ENCODE measurements at regions not wholly inside any gene's neighbourhood (a gene's known extent, or its start where the extent isn't known, plus 50 kb on each side); places are given as distances from the start of the nearest gene placed in this dataset.

DNA sequence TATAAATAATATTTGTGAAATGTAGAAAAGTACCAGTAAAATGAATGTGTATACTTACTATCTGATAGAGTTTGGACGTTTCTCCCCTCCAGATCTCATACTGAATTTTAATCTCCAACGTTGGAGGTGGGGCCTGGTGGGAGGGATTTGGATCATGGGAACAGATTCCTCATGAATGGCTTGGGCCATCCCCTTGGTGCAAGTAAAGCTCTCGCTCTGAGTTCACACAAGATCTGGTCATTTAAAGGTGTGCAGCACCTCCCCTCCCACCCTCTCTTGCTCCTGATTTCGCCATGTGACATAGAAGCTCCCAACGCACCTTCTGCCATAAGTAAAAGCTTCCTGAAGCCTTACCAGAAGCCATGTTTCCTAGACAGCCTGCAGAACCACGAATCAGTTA lies 219.0 kb downstream of the HACE1 start:
- intact Hi-C loops (cut with DNase I; ENCODE audit: low total_unique reads), result no loop called here
- TF ChIP-seq, protein P1, sequence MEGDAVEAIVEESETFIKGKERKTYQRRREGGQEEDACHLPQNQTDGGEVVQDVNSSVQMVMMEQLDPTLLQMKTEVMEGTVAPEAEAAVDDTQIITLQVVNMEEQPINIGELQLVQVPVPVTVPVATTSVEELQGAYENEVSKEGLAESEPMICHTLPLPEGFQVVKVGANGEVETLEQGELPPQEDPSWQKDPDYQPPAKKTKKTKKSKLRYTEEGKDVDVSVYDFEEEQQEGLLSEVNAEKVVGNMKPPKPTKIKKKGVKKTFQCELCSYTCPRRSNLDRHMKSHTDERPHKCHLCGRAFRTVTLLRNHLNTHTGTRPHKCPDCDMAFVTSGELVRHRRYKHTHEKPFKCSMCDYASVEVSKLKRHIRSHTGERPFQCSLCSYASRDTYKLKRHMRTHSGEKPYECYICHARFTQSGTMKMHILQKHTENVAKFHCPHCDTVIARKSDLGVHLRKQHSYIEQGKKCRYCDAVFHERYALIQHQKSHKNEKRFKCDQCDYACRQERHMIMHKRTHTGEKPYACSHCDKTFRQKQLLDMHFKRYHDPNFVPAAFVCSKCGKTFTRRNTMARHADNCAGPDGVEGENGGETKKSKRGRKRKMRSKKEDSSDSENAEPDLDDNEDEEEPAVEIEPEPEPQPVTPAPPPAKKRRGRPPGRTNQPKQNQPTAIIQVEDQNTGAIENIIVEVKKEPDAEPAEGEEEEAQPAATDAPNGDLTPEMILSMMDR (IDR thresholded peaks at IDR 0.05), result no peak
- TF ChIP-seq POLR2A (IDR thresholded peaks at IDR 0.05) (no peak), POLR2AphosphoS5 (IDR thresholded peaks at IDR 0.05) (no peak), EP300 (IDR thresholded peaks at IDR 0.05) (no peak)
- Histone ChIP-seq H3K27ac (no peak overlapping the region), H3K27me3 (no peaks in the 10 kb centered on the region), H3K4me3 (no peak overlapping the region), H3K9me3 (no peaks in the 10 kb centered on the region), H3K36me3 (no peaks in the 10 kb centered on the region), H3K4me1 (no peaks in the 10 kb centered on the region)
- DNase-seq, result no peak
- WGBS, 5 donors, result 66 to 81% (median 72%) methylated on average over 6 of the region's 6 CpGs

DNA sequence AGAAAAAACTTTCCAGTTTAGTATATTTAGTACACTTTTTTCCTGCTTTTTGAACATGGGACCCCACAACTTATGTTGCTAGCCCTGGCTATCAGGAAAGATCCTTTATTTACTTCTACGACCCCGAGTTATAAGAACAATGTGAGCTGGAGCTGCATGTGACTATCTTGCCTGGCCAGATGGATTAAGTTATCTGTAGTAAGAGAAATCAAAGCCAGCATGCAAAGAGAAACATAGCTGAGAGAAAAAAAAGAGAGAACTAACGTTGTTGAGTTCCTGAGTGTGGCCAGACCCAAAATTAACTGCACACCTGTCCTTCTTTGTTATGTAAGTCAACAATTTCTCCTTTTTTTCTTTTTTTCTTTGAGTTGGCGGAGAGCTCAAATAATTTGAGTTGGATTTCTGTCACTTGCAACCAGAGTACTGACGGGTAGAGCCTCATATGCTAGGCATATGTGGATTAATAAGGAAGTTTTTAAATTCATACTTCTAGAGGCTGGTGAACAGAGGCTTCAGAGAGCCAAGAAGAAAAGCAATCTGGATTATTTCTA lies 219.5 kb downstream of the HACE1 start:
- no peaks in the 10 kb centered on the region for H3K27me3 ChIP-seq

DNA sequence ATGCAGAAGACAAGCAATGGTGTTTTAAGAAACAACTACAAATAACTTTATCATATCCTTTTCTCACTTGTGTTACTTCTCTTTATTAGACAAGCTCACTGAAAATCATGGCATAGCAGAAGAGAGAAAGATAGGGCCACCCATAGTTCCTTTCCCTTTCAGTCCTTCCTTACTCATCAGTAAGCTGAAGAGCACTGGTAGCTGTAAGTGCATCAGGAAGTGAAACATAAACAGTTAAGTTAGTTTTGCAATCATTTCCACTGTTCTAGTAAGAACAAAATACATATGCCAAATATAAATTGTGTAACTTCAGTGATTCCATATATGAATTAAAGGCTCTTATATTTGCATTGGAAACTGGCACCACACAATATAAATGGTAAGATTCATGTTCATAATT lies 220.1 kb downstream of the HACE1 start:
- TF ChIP-seq EP300 (IDR thresholded peaks at IDR 0.05) (no peak), POLR2A (IDR thresholded peaks at IDR 0.05) (no peak), POLR2AphosphoS5 (IDR thresholded peaks at IDR 0.05) (no peak)
- TF ChIP-seq, protein P1 (IDR thresholded peaks at IDR 0.05), result no peak
- Histone ChIP-seq H3K4me1 (no peaks in the 10 kb centered on the region), H3K9me3 (no peaks in the 10 kb centered on the region), H3K27me3 (no peaks in the 10 kb centered on the region), H3K27ac (peak overlapping the region in 3 of 5 donors; percentile 7 to 60 (median 40)), H3K36me3 (no peaks in the 10 kb centered on the region), H3K4me3 (no peak overlapping the region)
- intact Hi-C loops (cut with DNase I; ENCODE audit: low total_unique reads), result no loop called here
- DNase-seq, result peak in 1 of 2 donors; percentile 7

More for the DNA sequence above, 219.5 kb downstream of the HACE1 start:
- Histone ChIP-seq H3K27ac (peak overlapping the region in 3 of 5 donors; percentile 0 to 40 (median 5)), H3K36me3 (no peaks in the 10 kb centered on the region), H3K4me3 (no peak overlapping the region), H3K9me3 (no peaks in the 10 kb centered on the region), H3K4me1 (no peaks in the 10 kb centered on the region)
- 25 to 38% (median 31%) methylated on average over 5 of the region's 5 CpGs for WGBS, 5 donors
- TF ChIP-seq POLR2A (IDR thresholded peaks at IDR 0.05), result no peak
- no peak for TF ChIP-seq EP300 (IDR thresholded peaks at IDR 0.05)
- no peak for TF ChIP-seq POLR2AphosphoS5 (IDR thresholded peaks at IDR 0.05)
- TF ChIP-seq, protein P1 (IDR thresholded peaks at IDR 0.05), result no peak
- intact Hi-C loops (cut with DNase I; ENCODE audit: low total_unique reads), result no loop called here
- DNase-seq, result no peak

DNA sequence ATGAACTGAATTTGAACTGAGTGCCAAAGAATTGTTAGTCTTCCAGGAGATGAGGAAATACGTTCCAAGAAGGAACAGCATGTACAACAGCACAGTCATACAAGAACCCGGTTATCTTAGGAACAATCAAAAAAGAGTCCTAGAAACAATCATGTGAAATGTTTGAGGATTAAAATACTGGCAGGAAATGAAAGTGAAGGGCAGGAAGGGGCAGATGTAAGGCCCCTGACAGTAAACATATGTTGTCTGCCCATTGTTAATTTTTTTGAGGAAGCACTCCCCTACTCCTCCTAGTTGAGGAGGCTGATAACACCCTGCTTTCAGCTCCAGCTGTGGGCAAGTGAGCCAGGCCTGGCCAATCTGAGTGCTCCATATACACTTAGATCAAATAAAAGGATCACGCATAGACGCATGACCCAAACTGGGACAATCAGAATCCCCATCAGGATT lies 220.9 kb downstream of the HACE1 start:
- no peaks in the 10 kb centered on the region for H3K9me3 ChIP-seq
- H3K27me3 ChIP-seq, result no peaks in the 10 kb centered on the region
- H3K36me3 ChIP-seq, result no peaks in the 10 kb centered on the region
- no peaks in the 10 kb centered on the region for H3K4me1 ChIP-seq
- peak overlapping the region in 3 of 5 donors; percentile 40 to 60 (median 46) for H3K27ac ChIP-seq
- no peak overlapping the region for H3K4me3 ChIP-seq
- TF ChIP-seq POLR2A (IDR thresholded peaks at IDR 0.05) (no peak), POLR2AphosphoS5 (IDR thresholded peaks at IDR 0.05) (peak in 1 of 3 donors; percentile 33)
- intact Hi-C loops (cut with DNase I; ENCODE audit: low total_unique reads), result no loop called here
- DNase-seq, result peak in 1 of 2 donors; percentile 5
- WGBS, 5 donors, result 55 to 75% (median 66%) methylated on average over 4 of the region's 4 CpGs

DNA sequence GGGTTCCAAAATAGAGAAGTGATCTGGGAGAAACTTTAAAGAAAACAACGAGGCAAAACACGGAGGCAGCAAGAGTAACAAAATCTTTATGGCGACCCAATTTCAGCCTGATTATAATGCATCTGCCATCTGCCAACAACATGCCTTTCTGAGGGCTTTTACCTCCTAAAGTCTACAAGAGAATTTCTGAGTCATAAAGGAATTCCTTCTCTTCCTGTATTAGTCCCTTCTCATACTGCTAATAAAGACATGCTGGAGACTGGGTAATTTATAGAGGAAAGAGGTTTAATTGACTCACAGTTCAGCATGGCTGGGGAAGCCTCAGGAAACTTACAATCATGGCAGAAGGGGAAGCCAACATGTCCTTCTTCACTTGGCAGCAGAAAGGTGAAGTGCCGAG lies 226.6 kb downstream of the HACE1 start:
- Histone ChIP-seq H3K27me3 (no peaks in the 10 kb centered on the region), H3K36me3 (no peaks in the 10 kb centered on the region), H3K4me3 (no peak overlapping the region), H3K9me3 (no peaks in the 10 kb centered on the region), H3K4me1 (no peaks in the 10 kb centered on the region), H3K27ac (no peak overlapping the region)
- TF ChIP-seq POLR2AphosphoS5 (IDR thresholded peaks at IDR 0.05) (no peak), EP300 (IDR thresholded peaks at IDR 0.05) (no peak), POLR2A (IDR thresholded peaks at IDR 0.05) (no peak)
- TF ChIP-seq, protein P1 (IDR thresholded peaks at IDR 0.05), result no peak
- WGBS, 5 donors, result 85 to 93% (median 89%) methylated on average over 4 of the region's 4 CpGs
- intact Hi-C loops (cut with DNase I; ENCODE audit: low total_unique reads), result no loop called here
- DNase-seq, result no peak
